Mesenchymal stem cell (in vitro differentiated cells and primary cell): ENCODE measurements at regions not wholly inside any gene's neighbourhood (a gene's known extent, or its start where the extent isn't known, plus 50 kb on each side); places are given as distances from the start of the nearest gene placed in this dataset.

Experiments used
- DNase-seq: peaks from one replicate; pipeline ENCODE4 v3.0.0-alpha.2; 2013
- H2AFZ ChIP-seq: one replicate; pipeline ENCODE4 v1.6.1; 2013; ENCODE audit warnings: low read depth, mild to moderate bottlenecking, control low read depth, inconsistent platforms, low read length, moderate library complexity
- H2AK5ac ChIP-seq: 2 replicates; pipeline ENCODE4 v1.6.1; 2013; ENCODE audit warnings: low read length, moderate library complexity, mild to moderate bottlenecking, inconsistent platforms; ENCODE audit not compliant: severe bottlenecking
- H2BK120ac ChIP-seq: one replicate; pipeline ENCODE4 v1.6.1; 2013; ENCODE audit warnings: low read depth, mild to moderate bottlenecking, inconsistent platforms, low read length, moderate library complexity
- H2BK12ac ChIP-seq, 2 experiments: one replicate each; pipeline ENCODE4 v1.6.1; 2013; ENCODE audit warnings: inconsistent platforms in 2 of 2, low read length in 2 of 2, mild to moderate bottlenecking in 2 of 2, moderate library complexity in 2 of 2, control low read depth in 1 of 2
- H2BK15ac ChIP-seq: one replicate; pipeline ENCODE4 v1.6.1; 2013; ENCODE audit warnings: mild to moderate bottlenecking, low read depth, inconsistent platforms; ENCODE audit not compliant: poor library complexity, severe bottlenecking
- H2BK5ac ChIP-seq: 2 replicates; pipeline ENCODE4 v1.6.1; 2013; ENCODE audit warnings: low read depth, mild to moderate bottlenecking, low read length, control low read depth, inconsistent platforms; ENCODE audit not compliant: poor library complexity, severe bottlenecking
- H3K14ac ChIP-seq, 2 experiments: one replicate each; pipeline ENCODE4 v1.6.1; 2013; ENCODE audit warnings: inconsistent platforms in 2 of 2, low read length in 2 of 2, control low read depth in 1 of 2, mild to moderate bottlenecking in 1 of 2, moderate library complexity in 1 of 2
- H3K18ac ChIP-seq, 2 experiments: one replicate each; pipeline ENCODE4 v1.6.1; 2013; ENCODE audit warnings: inconsistent platforms in 2 of 2, low read length in 2 of 2, control low read depth in 1 of 2, low read depth in 1 of 2, mild to moderate bottlenecking in 1 of 2
- H3K23ac ChIP-seq, 2 experiments: one replicate each; pipeline ENCODE4 v1.6.1; 2013; ENCODE audit warnings: inconsistent platforms in 2 of 2, low read length in 2 of 2, mild to moderate bottlenecking in 2 of 2, moderate library complexity in 2 of 2, control low read depth in 1 of 2
- H3K27ac ChIP-seq: 2 replicates; pipeline ENCODE4 v1.5.1; 2013; ENCODE audit warnings: mild to moderate bottlenecking, moderate library complexity, low read length, control low read depth, inconsistent platforms; ENCODE audit not compliant: poor library complexity, severe bottlenecking
- H3K27me3 ChIP-seq, 2 experiments: 2 replicates each; pipeline versions ENCODE4 v1.6.1 to v1.7.0; 2013; ENCODE audit warnings: low read length in 2 of 2, mild to moderate bottlenecking in 2 of 2, moderate library complexity in 2 of 2, control low read depth in 1 of 2, inconsistent platforms in 1 of 2; ENCODE audit not compliant: control insufficient read depth in 1 of 2, insufficient read depth in 1 of 2
- H3K36me3 ChIP-seq, 2 experiments: 2 replicates each; pipeline versions ENCODE4 v1.6.1 to v1.7.0; 2013; ENCODE audit warnings: low read length in 2 of 2, control low read depth in 1 of 2, inconsistent platforms in 1 of 2, low read depth in 1 of 2, mild to moderate bottlenecking in 1 of 2; ENCODE audit not compliant: insufficient read depth in 2 of 2, control insufficient read depth in 1 of 2
- H3K4ac ChIP-seq, 2 experiments: one replicate each; pipeline ENCODE4 v1.6.1; 2013; ENCODE audit warnings: inconsistent platforms in 2 of 2, low read length in 2 of 2, mild to moderate bottlenecking in 2 of 2, moderate library complexity in 2 of 2, control low read depth in 1 of 2, low read depth in 1 of 2
- H3K4me1 ChIP-seq: 2 replicates; pipeline ENCODE4 v1.6.1; 2013; ENCODE audit warnings: low read depth, low read length, control low read depth; ENCODE audit not compliant: control insufficient read depth, insufficient read depth
- H3K4me2 ChIP-seq: 2 replicates; pipeline ENCODE4 v1.6.1; 2013; ENCODE audit warnings: low read length, mild to moderate bottlenecking, inconsistent platforms; ENCODE audit not compliant: poor library complexity, severe bottlenecking
- H3K4me3 ChIP-seq, 2 experiments: 2 replicates each; pipeline versions ENCODE4 v1.5.1 to v1.7.0; 2013; ENCODE audit warnings: low read length in 2 of 2, mild to moderate bottlenecking in 2 of 2, control low read depth in 1 of 2, low read depth in 1 of 2; ENCODE audit not compliant: insufficient read depth in 1 of 2
- H3K79me1 ChIP-seq: replicated peaks from 2 replicates; pipeline ENCODE4 v1.6.1; 2013; ENCODE audit warnings: mild to moderate bottlenecking, control low read depth, low read length, inconsistent platforms; ENCODE audit not compliant: poor library complexity, severe bottlenecking
- H3K9ac ChIP-seq: 2 replicates; pipeline ENCODE4 v1.7.0; 2013; ENCODE audit warnings: mild to moderate bottlenecking, low read length, moderate library complexity
- H3K9me3 ChIP-seq: 2 replicates; pipeline ENCODE4 v1.7.0; 2013; ENCODE audit warnings: mild to moderate bottlenecking, low read length; ENCODE audit not compliant: control insufficient read depth
- H4K8ac ChIP-seq: one replicate; pipeline ENCODE4 v1.6.1; 2013; ENCODE audit warnings: inconsistent platforms, mild to moderate bottlenecking, low read length, moderate library complexity
- H4K91ac ChIP-seq: one replicate; pipeline ENCODE4 v1.6.1; 2013; ENCODE audit warnings: mild to moderate bottlenecking, low read length, inconsistent platforms
- WGBS: methylation state at CpG from one replicate; pipeline ENCODE4 v1.1.7; 2013; ENCODE audit warnings: mixed read lengths; 5-methylcytosine and 5-hydroxymethylcytosine counted together

- Histone ChIP-seq H2BK5ac (no peak overlapping the region), H3K36me3 (no peaks in the 10 kb centered on the region), H3K14ac (no peak overlapping the region), H3K23ac (no peak overlapping the region), H4K8ac (no peak overlapping the region), H3K9ac (no peak overlapping the region), H3K4me3 (no peak overlapping the region), H3K18ac (no peak overlapping the region), H3K4me2 (no peak overlapping the region), H2BK12ac (no peak overlapping the region), H2BK15ac (no peak overlapping the region), H2BK120ac (no peak overlapping the region), H3K4me1 (peaks cover 4% of the 10 kb centered on the region), H2AK5ac (no peak overlapping the region), H3K9me3 (no peaks in the 10 kb centered on the region), H3K27ac (no peak overlapping the region), H4K91ac (no peak overlapping the region), H3K27me3 (no peaks in the 10 kb centered on the region), H3K4ac (no peak overlapping the region), H3K79me1 (no peaks in the 10 kb centered on the region), H2AFZ (no peak overlapping the region)
- no peak for DNase-seq
- 89% methylated on average over 1 of the region's 1 CpG for WGBS
Observed at GRCh38 chrX:120750381-120750780, 120.5 kb upstream of the C1GALT1C1 start.

- Histone ChIP-seq H2BK15ac (no peak overlapping the region), H2AK5ac (no peak overlapping the region), H2AFZ (no peak overlapping the region), H2BK12ac (no peak overlapping the region), H3K79me1 (no peaks in the 10 kb centered on the region), H3K4me2 (peak overlapping the region; percentile 42), H3K4ac (no peak overlapping the region), H3K36me3 (no peaks in the 10 kb centered on the region), H3K9me3 (no peaks in the 10 kb centered on the region), H3K9ac (no peak overlapping the region), H3K14ac (no peak overlapping the region), H3K18ac (no peak overlapping the region), H4K91ac (no peak overlapping the region), H3K23ac (no peak overlapping the region), H3K4me1 (peaks cover 4% of the 10 kb centered on the region), H3K27ac (no peak overlapping the region), H3K4me3 (no peak overlapping the region), H3K27me3 (no peaks in the 10 kb centered on the region), H2BK120ac (no peak overlapping the region), H2BK5ac (no peak overlapping the region), H4K8ac (no peak overlapping the region)
- 59% methylated on average over 4 of the region's 4 CpGs for WGBS
- no peak for DNase-seq
Observed at GRCh38 chrX:120749141-120749846, 119.4 kb upstream of the C1GALT1C1 start.

- H3K4me1 ChIP-seq = peaks cover 4% of the 10 kb centered on the region
- H2BK15ac ChIP-seq = no peak overlapping the region
- 75% methylated on average over 1 of the region's 2 CpGs for WGBS
- no peaks in the 10 kb centered on the region for H3K79me1 ChIP-seq
- H2BK120ac ChIP-seq = no peak overlapping the region
- no peaks in the 10 kb centered on the region for H3K27me3 ChIP-seq
- no peak overlapping the region for H3K4me2 ChIP-seq
- no peak overlapping the region for H2AFZ ChIP-seq
- H3K4me3 ChIP-seq = no peak overlapping the region
- H2BK12ac ChIP-seq = no peak overlapping the region
- H3K9me3 ChIP-seq = no peaks in the 10 kb centered on the region
- H3K18ac ChIP-seq = no peak overlapping the region
- H4K91ac ChIP-seq = no peak overlapping the region
- no peak overlapping the region for H3K9ac ChIP-seq
- H3K36me3 ChIP-seq = no peaks in the 10 kb centered on the region
- H2AK5ac ChIP-seq = no peak overlapping the region
- H3K14ac ChIP-seq = no peak overlapping the region
- H4K8ac ChIP-seq = no peak overlapping the region
- no peak overlapping the region for H3K4ac ChIP-seq
- H3K27ac ChIP-seq = no peak overlapping the region
- no peak overlapping the region for H3K23ac ChIP-seq
- DNase-seq = no peak
- H2BK5ac ChIP-seq = no peak overlapping the region
Observed at GRCh38 chrX:120746153-120746552, 116.3 kb upstream of the C1GALT1C1 start.

GRCh38 chrX:120742946-120743665 lies 113.3 kb upstream of the C1GALT1C1 start:
- Histone ChIP-seq H3K9me3 (no peaks in the 10 kb centered on the region), H2BK12ac (no peak overlapping the region), H2BK15ac (no peak overlapping the region), H3K9ac (no peak overlapping the region), H3K4me2 (no peak overlapping the region), H3K27ac (no peak overlapping the region), H2BK120ac (no peak overlapping the region), H4K91ac (no peak overlapping the region), H3K27me3 (no peaks in the 10 kb centered on the region), H2BK5ac (no peak overlapping the region), H3K4me1 (no peaks in the 10 kb centered on the region), H3K4me3 (no peak overlapping the region), H2AFZ (no peak overlapping the region), H3K4ac (no peak overlapping the region), H3K18ac (no peak overlapping the region), H3K23ac (no peak overlapping the region), H3K14ac (no peak overlapping the region), H2AK5ac (no peak overlapping the region), H3K79me1 (no peaks in the 10 kb centered on the region), H4K8ac (no peak overlapping the region), H3K36me3 (no peaks in the 10 kb centered on the region)
- WGBS = 83% methylated on average over 3 of the region's 5 CpGs
- no peak for DNase-seq
